Right renal cortex interstitium (tissue), 3 donors: ENCODE measurements at regions not wholly inside any gene's neighbourhood (a gene's known extent, or its start where the extent isn't known, plus 50 kb on each side); places are given as distances from the start of the nearest gene placed in this dataset.
A peak's percentile ranks its signal among the peaks of the same experiment; 100 is the strongest.
"Not testable (repeated sequence)": the region's sequence is repeated elsewhere in the genome, so short reads cannot be mapped to it uniquely, and the experiment has no call there.

Source experiments
- DNase-seq, 3 donors: peaks; one replicate each; pipeline ENCODE4 v3.0.0-alpha.2; 2013; ENCODE audit warnings: low read depth in 3 of 3, low spot score in 2 of 3

DNA sequence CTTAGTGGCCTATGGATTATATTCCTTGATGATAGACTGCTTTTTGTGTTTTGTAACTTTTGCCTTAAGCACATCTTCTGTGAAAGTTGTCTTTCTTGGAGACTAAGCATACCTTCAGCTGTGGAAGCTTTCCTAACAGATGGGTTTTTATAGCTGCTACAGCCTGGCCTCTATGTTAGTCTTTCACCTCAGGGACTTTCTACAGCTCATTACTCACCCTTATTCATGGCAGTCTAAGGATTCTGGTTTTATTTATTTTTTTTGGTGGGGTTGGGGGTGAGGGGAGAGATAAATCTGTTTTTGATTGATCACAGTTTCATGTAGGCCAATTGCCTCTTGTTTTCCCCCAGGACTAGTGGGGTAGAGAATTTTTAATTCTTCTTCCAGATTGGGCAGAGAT is 219.9 kb downstream of the DKK1 start:
- DNase-seq, result no peak

DNA sequence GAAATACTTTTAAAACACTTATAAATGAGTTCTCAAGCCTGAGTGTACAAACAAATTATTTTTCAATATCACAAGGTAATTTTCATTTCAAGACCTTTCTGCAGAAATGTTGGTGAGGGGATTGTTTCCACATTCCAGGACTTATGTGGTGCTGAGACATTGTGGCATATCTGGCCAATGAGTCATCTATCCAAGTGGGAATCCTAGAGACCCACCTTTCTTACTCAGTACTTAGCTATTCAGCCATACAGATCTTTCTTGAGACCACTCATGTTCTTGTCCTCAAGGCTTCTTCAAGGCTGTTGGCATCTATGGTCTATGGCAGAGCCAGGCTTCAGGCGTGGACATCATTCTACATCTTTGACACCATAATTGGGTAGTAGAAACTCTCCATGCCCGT is 225.4 kb downstream of the DKK1 start:
- no peak for DNase-seq

DNA sequence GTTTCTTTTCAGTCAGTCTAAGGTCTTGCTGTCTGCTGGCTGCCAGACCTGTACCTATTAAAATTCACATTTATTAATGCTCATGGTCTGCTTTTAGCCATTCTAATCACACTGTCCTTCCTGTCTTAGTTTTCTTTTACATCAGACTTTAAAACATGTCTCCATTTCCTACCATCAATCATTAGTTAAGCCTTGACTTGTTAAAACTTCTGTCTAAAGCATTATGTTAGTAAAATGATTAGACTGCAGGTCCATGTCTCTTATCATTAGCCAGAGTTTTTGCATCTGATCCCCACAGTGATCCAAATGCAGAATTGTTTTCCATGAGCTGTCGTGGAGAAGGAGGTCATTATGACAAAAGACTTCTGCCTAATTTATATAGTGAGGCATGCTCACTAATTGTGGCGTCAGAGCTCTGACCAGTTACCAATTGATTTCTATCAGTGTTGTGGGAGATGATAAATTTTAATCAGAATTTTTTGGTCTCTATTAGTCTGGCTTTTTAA is 226.5 kb downstream of the DKK1 start:
- no peak for DNase-seq

DNA sequence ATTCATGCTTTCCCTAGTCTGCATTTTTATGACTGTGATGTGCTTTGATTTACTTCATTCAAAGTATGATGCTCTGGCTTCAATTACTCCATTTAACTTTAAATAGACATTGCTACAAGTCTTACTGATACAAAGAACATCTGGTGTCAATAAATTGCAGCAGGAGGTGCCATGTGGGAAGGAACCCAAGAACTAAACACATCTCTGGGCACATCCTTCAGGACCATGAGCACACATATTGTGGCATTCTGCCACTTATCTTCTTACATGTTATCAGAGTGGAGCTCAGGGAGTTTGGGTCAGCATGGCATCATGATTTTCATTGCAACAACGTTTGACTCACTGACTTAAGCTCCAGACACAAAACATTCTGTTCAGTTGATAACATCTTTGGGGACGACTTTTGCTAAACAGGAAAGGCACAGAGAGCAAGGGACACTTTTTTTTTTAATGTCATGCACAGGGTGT is 227.0 kb downstream of the DKK1 start:
- no peak for DNase-seq

DNA sequence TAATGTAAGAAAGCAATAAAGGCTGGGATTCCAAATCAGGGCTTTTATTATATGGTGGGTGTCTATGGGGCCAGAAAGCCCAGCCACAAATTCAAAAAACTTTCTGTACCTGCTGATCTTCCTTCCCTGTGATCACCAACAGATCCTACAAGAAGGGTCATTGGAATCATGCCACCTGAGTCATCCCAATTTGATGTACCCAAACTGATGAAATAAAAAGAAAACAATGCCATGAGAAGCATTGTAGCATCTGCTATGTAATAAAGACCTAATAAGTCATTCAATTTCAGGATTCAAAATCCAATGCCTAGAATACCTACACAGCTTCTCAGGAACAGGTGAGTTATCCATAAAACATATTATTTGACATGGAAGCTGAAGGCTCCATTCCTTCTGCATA is 228.8 kb downstream of the DKK1 start:
- DNase-seq, result no peak

DNA sequence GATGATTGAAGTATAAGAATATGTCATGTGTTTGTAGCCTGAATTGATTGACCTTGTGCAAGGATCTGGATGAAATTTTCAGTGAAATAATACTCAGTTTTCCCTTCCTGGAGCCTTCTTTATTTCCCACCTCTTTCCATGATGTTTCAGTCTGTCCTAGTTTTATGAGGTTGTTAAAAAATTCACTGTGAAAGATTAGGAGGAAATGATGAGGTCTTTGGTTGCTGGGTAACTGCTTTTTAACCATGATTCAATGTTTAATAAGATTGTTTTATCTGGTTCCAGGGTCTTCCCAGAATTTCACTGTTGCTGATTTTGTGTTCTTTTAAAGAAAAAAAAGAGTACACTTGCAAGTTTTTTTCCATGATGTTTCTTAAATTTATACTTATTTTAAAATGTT is 221.5 kb downstream of the MBL2 start:
- no peak for DNase-seq

DNA sequence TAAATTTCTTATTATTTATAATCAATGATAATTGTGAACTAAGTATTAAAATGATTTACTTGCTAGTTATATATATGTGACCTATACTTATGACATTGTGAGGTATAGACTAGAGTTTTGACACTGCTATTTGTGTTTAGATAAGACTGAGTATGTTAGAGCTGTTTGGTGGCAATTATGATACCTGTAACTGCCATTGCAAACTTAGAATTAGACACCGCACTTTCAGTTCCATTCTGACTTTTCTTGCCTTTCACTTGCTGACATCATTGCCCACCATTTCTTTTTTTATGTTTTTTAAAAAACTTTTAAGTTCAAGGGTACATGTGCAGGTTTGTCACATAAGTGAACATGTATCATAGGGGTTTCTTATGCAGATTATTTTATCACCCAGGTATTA is 214.5 kb downstream of the MBL2 start:
- DNase-seq, result no peak

DNA sequence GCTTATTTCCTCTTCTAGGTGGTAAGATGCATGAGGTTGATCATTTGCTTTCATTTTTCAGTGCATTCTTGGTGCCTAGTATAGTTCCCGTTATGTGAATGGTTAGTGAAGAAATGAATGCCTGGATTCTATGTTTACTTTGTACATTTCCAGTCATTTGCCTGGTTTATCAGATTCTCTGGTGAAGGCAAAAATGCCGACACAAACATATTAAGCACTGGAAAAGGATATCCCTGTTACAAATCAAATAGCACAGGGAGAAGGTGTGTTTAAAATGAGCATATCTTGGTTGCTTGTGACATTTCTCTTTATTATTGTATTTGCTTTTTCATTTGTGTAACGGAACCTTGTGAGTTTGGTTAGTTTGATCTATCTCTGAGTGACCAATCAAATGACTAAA is 211.3 kb downstream of the MBL2 start:
- DNase-seq, result no peak

DNA sequence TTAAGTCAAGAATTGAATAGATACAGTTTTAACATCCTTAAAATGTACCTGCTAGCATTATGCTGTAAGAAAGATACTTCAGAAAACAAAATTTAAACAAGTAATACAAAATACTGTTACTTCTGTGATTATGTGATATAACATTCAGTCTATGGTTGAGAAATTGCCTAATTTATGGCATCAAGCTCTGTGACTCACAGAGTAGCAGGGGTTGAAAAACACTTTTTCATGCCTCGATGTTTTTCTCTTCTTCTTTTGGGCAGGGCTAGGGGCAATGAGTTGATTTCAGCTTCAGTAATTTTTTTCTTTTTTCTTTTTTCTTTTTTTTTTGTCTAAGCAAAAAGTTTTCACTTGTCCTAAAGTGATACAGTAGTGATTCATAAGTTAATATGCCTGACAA is 209.2 kb downstream of the MBL2 start:
- DNase-seq, result no peak

DNA sequence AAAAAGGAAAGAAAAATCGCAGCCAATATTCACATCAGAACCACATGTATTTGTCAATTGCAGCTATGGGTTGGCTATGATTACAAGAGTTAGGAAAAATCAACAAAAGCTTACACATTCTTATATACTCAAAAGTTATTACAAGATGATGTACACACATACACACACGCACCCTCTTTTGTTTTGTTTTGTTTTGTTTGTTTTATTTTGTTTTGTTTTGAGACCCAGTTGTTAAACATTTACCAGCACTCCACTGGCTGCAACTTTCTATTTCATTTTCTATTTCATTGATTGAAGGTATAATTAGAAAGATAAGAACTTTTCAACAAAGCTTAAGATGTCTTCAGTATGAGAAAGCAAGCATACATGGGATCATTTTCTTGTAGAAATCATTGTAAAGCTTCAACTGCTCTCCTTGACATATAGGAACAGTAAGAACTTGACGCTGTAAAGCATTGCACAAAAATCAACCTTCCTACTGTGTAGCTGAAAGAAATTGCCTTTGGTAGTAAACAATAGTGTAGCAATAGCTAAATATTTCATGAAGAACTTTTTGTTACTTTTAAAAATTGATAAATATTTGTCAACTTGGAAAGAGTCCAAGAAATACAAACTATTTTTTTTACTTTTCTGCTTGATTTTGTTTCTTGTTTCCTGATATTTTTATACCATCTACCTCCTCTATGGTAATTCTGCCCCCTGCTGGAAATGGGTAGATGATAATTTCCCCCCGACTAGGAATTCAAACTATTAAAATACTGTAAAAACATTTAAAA is 205.9 kb downstream of the MBL2 start:
- peak in 1 of 3 donors; percentile 19 for DNase-seq

DNA sequence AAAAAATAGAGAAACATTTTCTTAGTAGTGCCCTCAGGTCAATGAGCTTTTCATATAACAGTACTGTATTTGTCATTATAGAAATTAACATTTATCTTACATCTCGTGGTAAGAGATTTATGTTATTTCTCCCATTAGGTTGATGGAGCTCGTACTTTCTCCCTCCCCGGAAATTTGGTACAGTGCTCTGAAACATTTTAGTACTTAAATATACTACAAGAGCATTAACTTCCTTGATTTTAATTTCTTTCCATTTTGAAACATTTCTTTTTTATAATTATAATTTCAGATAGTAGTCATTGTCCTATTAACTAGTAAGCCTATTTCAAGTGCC is 205.4 kb downstream of the MBL2 start:
- DNase-seq, result no peak

DNA sequence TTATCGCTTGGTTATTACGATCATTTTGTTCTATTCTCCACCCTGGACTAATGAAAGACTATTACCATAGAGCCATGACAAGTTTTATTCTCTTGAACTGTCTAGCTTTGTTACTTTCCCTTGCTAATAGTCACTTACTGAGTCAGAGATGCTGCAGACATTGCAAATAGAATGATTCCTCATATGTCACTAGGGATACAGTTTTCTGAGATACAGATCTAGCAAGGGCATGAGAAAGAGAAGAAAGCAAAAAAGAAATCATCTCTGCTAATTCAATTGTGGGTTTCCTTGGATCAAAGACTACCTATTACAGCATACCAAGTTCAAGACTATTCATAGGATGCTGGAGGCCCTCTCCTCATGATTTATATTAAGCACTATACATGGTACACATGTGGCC is 204.3 kb downstream of the MBL2 start:
- no peak for DNase-seq

DNA sequence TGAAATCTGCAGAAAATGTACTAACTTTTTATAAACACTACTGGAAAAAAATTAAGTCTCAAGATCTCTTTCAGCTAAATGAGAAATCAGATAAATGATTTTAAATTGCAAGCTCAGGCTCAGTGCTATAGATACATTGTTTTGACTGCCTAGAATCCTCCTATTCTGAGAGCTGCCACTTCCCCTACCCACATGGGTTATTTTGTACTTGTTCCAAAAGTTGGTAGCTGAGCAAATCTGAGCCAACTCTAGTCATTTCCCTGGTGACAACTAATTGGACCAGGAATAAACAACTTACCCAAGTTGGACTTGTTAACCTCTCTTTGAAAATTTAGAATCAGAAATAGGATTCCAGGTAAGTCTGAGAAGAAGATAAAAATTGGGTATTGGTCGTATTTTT is 202.1 kb downstream of the MBL2 start:
- no peak for DNase-seq

DNA sequence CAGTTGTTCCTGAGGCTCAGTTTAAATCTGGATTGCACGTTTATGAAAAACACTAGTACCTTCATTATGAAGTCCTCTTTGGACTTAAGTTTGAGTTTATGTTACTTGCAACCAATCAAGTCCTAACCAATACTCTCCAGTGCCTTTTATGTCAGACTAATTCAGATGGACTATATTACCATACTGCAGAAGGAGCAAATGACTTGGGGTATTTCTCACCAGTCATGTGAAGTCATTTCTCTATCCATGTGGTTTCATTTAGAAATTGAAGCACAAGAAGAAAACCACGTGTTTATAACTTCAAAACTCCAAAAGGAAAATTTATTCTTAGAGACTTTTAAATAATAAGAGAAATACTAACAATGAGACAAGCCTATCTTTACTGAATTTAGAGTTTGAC is 201.6 kb downstream of the MBL2 start:
- no peak for DNase-seq

DNA sequence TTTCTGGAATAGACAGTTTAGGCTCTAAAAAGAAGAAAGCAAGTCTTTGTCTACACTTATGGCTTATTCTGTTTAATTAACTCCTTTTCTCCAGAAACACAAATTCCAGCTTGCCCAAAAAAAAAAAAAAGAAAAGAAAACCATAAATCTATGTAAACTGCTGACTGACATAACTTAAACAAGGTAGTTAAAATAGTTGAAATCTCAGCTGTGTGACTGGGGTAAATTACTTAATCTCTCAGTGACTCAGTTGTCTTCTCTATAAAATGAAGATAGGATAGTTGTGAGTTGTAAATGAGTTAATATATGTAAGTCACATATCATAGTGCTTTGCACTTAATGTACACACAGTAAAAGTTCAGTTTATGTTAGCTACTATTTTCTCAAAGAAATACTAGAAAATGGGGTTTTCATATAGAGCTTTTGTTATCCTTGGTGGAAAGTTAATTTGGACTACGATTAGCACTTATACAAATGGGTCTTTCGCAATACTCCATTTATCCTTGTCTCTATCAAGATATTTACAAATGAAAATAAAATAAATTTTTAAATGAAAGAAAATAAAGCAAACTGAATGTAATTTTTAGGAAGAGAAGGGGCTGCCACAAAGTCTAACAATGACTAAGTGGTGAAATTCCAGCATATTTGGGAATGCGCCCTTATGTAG is 200.9 kb downstream of the MBL2 start:
- DNase-seq, result no peak

DNA sequence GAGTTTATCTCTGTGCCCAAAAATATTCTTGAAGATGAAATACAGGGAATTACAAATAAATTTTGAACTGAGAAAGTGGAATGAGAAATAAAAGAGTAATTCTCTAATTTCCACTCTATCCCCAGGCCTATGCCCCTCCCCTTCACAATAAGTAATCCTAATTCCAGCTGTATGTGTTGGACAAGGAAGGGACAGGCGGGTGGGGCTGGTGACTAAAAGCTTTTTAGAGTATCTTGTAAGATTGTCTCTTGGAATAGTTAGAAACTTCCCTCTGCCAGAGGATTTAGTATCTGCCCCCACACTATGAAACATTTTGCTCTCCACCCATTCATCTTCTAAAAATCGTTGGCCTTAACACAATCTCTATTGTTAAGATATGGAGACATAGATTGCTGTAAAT is 199.2 kb downstream of the MBL2 start:
- no peak for DNase-seq

DNA sequence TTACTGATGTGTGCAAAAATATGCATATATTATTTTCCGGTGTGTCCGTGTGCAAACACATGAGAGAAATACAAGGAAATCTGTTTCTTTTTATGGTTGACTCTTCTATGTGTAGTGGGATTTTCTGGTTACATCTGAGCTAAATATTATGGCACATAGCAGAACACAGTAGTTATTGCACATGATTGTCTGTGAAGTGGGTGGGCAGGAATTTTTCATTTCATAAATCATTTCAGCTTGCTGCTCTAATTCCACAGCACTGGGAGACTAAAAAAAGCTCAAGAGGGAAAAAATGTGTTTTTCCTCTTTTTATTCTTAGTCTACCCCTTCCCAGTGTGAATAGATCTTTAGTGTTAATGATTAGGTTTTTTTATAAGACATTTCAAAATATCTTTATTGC is 197.9 kb downstream of the MBL2 start:
- no peak for DNase-seq

DNA sequence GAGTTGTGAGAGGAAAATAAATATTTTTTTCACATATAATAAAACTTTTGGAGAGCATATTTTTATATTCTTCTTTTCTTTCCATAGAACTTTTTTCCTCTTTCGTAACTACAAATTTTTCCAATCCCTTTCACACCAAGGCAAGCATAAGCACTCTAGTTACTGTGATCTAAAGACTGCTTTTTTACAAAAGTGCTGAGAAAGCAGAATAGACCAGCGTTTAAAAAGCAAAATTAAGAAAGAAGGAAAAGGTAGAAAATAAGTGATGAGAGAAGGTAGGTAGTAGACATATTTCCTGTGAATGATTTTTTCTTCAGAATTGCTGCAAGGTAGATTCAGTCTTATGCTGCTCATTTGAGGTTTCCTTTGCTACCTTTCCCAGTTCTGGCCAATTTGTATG is 195.5 kb downstream of the MBL2 start:
- no peak for DNase-seq

DNA sequence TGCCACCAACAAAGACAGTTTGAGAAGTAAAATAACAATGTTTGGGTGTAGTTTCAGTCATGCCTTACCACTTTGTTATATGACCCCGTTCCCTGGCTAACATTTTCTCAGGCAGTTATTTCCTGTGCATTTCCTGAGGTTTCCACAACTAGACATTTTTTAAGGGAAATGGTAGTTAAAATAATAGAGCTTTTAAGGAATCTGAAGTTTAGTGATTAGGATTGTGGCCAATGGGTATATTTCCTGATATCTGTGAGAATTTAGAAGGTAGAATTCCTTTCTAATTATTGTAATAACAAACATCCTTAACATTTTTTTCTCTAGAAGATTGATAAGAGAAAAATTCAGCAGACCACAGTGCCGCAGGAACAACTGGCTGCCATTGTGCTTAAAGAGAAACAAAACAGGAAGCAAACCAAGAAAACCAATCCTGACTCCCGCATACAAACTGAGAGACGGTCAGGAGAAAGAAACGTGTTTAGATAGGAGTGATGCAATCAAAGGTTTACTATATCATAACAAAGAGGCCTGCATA is 193.6 kb downstream of the MBL2 start:
- no peak for DNase-seq

DNA sequence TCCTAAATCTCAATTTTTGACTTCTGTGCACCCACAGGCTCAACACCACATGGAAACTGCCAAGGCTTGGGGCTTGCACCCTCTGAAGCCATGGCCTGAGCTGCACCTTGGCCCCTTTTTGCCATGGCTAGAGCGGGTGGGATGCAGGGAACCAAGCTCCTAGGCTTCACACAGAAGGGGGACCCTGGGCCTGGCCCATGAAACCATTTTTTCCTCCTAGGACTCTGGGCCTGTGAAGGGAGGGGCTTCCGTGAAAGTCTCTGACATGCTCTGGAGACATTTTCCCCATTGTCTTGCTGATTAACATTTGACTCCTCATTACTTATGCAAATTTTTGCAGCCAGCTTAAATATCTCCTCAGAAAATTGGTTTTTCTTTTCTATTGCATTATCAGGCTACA is 190.9 kb downstream of the MBL2 start:
- not testable (repeated sequence) for DNase-seq

DNA sequence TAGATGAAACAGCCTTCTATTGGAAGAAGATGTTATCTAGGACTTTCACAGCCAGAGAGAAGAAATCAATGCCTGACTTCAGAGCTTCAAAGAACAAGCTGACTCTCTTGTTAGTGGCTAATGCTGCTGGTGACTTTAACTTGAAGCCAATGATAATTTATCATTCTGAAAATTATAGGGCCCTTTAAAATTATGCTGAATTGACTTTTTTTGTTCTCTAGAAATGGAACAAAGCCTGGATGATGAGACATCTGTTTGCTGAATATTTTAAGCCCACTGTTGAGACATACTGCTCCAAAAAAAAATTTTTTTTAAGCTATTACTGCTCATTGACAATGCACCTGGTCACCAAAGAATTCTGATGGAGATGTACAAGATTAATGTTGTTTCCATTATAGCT is 189.2 kb downstream of the MBL2 start:
- no peak for DNase-seq

DNA sequence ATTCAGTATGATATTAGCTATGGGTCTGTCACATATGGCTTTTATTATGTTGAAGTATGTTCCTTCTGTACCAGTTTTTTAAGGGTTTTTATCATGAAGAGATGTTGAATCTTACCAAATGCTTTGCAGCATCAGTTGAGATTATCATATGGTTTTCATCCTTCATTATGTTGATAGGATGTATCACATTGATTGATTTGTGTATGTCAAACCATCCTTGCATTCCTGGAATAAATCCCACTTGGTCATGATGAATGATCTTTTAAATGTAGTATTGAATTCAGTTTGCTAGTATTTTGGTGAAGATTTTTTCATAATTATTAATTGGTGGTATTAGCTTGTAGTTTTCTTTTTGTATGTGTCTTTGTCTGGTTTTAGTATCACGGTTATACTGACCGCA is 185.9 kb downstream of the MBL2 start:
- DNase-seq, result no peak
